HepG2 (cell line): ENCODE measurements at regions not wholly inside any gene's neighbourhood (a gene's known extent, or its start where the extent isn't known, plus 50 kb on each side); places are given as distances from the start of the nearest gene placed in this dataset.

Experiments
- ATAC-seq: fragments of 200-7000 bp; cut with Tn5 transposase; 3 replicates; pipeline ENCODE4 v1.9.1; 2020; ENCODE audit warnings: mild to moderate bottlenecking, moderate library complexity
- BruUV-seq: library from RNA; stranded (reverse); fragments of 400-500 nt; replicated peaks from 2 replicates; lab custom pipeline; 2021; lab: Mats Ljungman, UMichigan
- CTCF ChIA-PET: fragments of 300-600 bp; formaldehyde crosslinking; extraction: SDS; loops from one replicate; lab custom pipeline; 2021; ENCODE audit warnings: low total read pairs, inconsistent platforms, low intra/inter-chr PET ratio; lab: Yijun Ruan, JAX
- POLR2A ChIA-PET: fragments of 350-600 bp; sonication (Branson Sonifier 250); formaldehyde crosslinking; loops from one replicate; lab custom pipeline; 2020; ENCODE audit warnings: antibody characterized with exemption, inconsistent platforms; lab: Yijun Ruan, JAX
- DNase-seq: peaks from one replicate; pipeline ENCODE4 v3.0.0-alpha.2; 2015; ENCODE audit warnings: low spot score
- FAIRE-seq: peaks from 3 replicates; lab custom pipeline; 2011; peaks lifted over from hg19 to GRCh38; lab: Jason Lieb, UNC
- H2AFZ ChIP-seq: one replicate; pipeline ENCODE4 v1.6.1; 2011; ENCODE audit warnings: low read length, inconsistent platforms
- H3K27ac ChIP-seq: fragments of 300-600 bp; 3 replicates; pipeline ENCODE4 v1.8.0; 2011; ENCODE audit warnings: mixed run types, mild to moderate bottlenecking, mixed read lengths, low read length, inconsistent platforms; ENCODE audit not compliant: insufficient read depth; ENCODE audit errors: extremely low read length
- H3K27me3 ChIP-seq, 2 experiments: fragments of 200-600 bp in 1 of 2; 2 replicates in 1 of 2; 3 replicates in 1 of 2; pipeline versions ENCODE4 v1.6.0 to v1.8.0; 2011; ENCODE audit warnings: low read length in 2 of 2, mild to moderate bottlenecking in 2 of 2, moderate library complexity in 2 of 2, inconsistent platforms in 1 of 2; ENCODE audit not compliant: insufficient read depth in 2 of 2, control insufficient read depth in 1 of 2
- H3K36me3 ChIP-seq, 2 experiments: fragments of 200-600 bp in 1 of 2; replicated peaks in 1 of 2; 2 replicates in 1 of 2; 3 replicates in 1 of 2; pipeline versions ENCODE4 v1.5.1 to v1.8.0; 2011; ENCODE audit warnings: low read length in 2 of 2, inconsistent platforms in 1 of 2; ENCODE audit not compliant: insufficient read depth in 2 of 2, control insufficient read depth in 1 of 2
- H3K4me1 ChIP-seq: 2 replicates; pipeline ENCODE4 v1.5.1; 2012; ENCODE audit warnings: low read length, inconsistent platforms; ENCODE audit not compliant: insufficient read depth
- H3K4me2 ChIP-seq: 2 replicates; pipeline ENCODE4 v1.6.0; 2011; ENCODE audit warnings: low read depth, low read length, inconsistent platforms
- H3K4me3 ChIP-seq, 3 experiments: fragments of 200-600 bp in 1 of 3; sonication (generic), shearing (Covaris generic) in 1 of 3; replicated peaks in 1 of 3; 2 replicates each; pipeline ENCODE4 v1.5.1; 2011 to 2016; ENCODE audit warnings: low read length in 3 of 3, inconsistent platforms in 2 of 3, low read depth in 2 of 3, mild to moderate bottlenecking in 2 of 3, control low read depth in 1 of 3, mixed read lengths in 1 of 3; ENCODE audit not compliant: insufficient read depth in 1 of 3
- H3K79me2 ChIP-seq: one replicate; pipeline ENCODE4 v1.6.1; 2011; ENCODE audit warnings: low read length, inconsistent platforms; ENCODE audit not compliant: insufficient read depth
- H3K9ac ChIP-seq: 2 replicates; pipeline ENCODE4 v1.6.0; 2011; ENCODE audit warnings: mild to moderate bottlenecking, low read depth, low read length, inconsistent platforms; ENCODE audit not compliant: insufficient read depth
- H3K9me3 ChIP-seq: 2 replicates; pipeline ENCODE4 v1.5.1; 2012; ENCODE audit warnings: mild to moderate bottlenecking, low read length
- H4K20me1 ChIP-seq: 2 replicates; pipeline ENCODE4 v1.6.0; 2011; ENCODE audit warnings: inconsistent platforms, mild to moderate bottlenecking, low read length, moderate library complexity; ENCODE audit not compliant: insufficient read depth
- ATF4 ChIP-seq, 2 experiments: fragments of 450-650 bp in 1 of 2; sonication (generic) in 1 of 2; formaldehyde crosslinking; IDR thresholded peaks; 2 replicates each; pipeline versions ENCODE4 v1.5.0 to v1.8.0; 2020 to 2022; ENCODE audit warnings: mild to moderate bottlenecking in 1 of 2, missing genetic modification reagents in 1 of 2
- GPBP1L1 ChIP-seq: sonication (generic); formaldehyde crosslinking; IDR thresholded peaks from 2 replicates; pipeline ENCODE4 v1.5.0; 2020; ENCODE audit warnings: mild to moderate bottlenecking, missing genetic modification reagents
- JDP2 ChIP-seq: sonication (generic); formaldehyde crosslinking; IDR thresholded peaks from 2 replicates; pipeline ENCODE4 v1.8.1; 2022; ENCODE audit warnings: missing genetic modification reagents, borderline replicate concordance
- NFATC3 ChIP-seq: sonication (generic); formaldehyde crosslinking; IDR thresholded peaks from 2 replicates; pipeline ENCODE4 v1.5.1; 2020; ENCODE audit warnings: mild to moderate bottlenecking, missing genetic modification reagents
- PHF5A ChIP-seq: IDR thresholded peaks from one replicate; pipeline ENCODE4 v1.6.1; 2018; ENCODE audit warnings: low read depth, missing genetic modification reagents; ENCODE audit not compliant: unreplicated experiment
- SOX6 ChIP-seq, 2 experiments: fragments of 450-650 bp in 1 of 2; sonication (generic) in 1 of 2; formaldehyde crosslinking in 1 of 2; IDR thresholded peaks; 2 replicates each; pipeline versions ENCODE4 v1.4.0 to v1.6.1; 2017 to 2020; ENCODE audit warnings: antibody characterized with exemption in 1 of 2, mild to moderate bottlenecking in 1 of 2, missing genetic modification reagents in 1 of 2
- ZFY ChIP-seq: sonication (generic); formaldehyde crosslinking; IDR thresholded peaks from 2 replicates; pipeline ENCODE4 v1.4.0; 2020; ENCODE audit warnings: missing genetic modification reagents
- ZNF180 ChIP-seq: sonication (generic); formaldehyde crosslinking; IDR thresholded peaks from 2 replicates; pipeline ENCODE4 v1.4.0; 2020; ENCODE audit warnings: low read depth, missing genetic modification reagents, borderline replicate concordance
- ZNF280D ChIP-seq: sonication (generic); formaldehyde crosslinking; IDR thresholded peaks from 2 replicates; pipeline ENCODE4 v1.5.1; 2020; ENCODE audit warnings: mild to moderate bottlenecking, missing genetic modification reagents
- ZNF34 ChIP-seq: sonication (generic); formaldehyde crosslinking; IDR thresholded peaks from 2 replicates; pipeline ENCODE4 v1.4.0; 2020; ENCODE audit warnings: mild to moderate bottlenecking, missing genetic modification reagents, borderline replicate concordance
- ZNF543 ChIP-seq: sonication (generic); formaldehyde crosslinking; IDR thresholded peaks from 2 replicates; pipeline ENCODE4 v1.4.0; 2020; ENCODE audit warnings: mild to moderate bottlenecking, missing genetic modification reagents
- ZNF660 ChIP-seq: sonication (generic); formaldehyde crosslinking; IDR thresholded peaks from 2 replicates; pipeline ENCODE4 v1.5.1; 2020; ENCODE audit warnings: mild to moderate bottlenecking, low read depth, missing genetic modification reagents, borderline replicate concordance
- ZNF780A ChIP-seq: sonication (generic); formaldehyde crosslinking; IDR thresholded peaks from 2 replicates; pipeline ENCODE4 v1.8.0; 2022; ENCODE audit warnings: mild to moderate bottlenecking, missing genetic modification reagents, moderate library complexity
- WGBS: methylation state at CpG from one replicate; pipeline ENCODE4 v1.1.6; 2017; ENCODE audit warnings: low lambda C conversion rate; 5-methylcytosine and 5-hydroxymethylcytosine counted together
- in situ Hi-C: cut with HindIII; loops from 2 replicates; pipeline ENCODE4 v1.10.0; 2017; ENCODE audit warnings: low pct_unique_long_range_greater_than_20kb; ENCODE audit not compliant: extremely low pct_ligation_motif_present
- intact Hi-C: fragments of 100-400 bp; cut with micrococcal nuclease; formaldehyde crosslinking; loops from one replicate; pipeline ENCODE4 v1.10.0; 2022; ENCODE audit not compliant: unreplicated experiment

GRCh38 chr5:159449925-159450324 is 119.6 kb upstream of the IL12B start:
- no peak overlapping the region for H3K9ac ChIP-seq
- no peaks in the 10 kb centered on the region for H3K79me2 ChIP-seq
- CTCF ChIA-PET: no interaction called here
- no peak for FAIRE-seq
- intact Hi-C loops: no loop called here
- H4K20me1 ChIP-seq: no peaks in the 10 kb centered on the region
- H3K4me1 ChIP-seq: no peaks in the 10 kb centered on the region
- no TSS peak for BruUV-seq
- H3K9me3 ChIP-seq: no peaks in the 10 kb centered on the region
- no peak for ATAC-seq
- WGBS: 5% methylated on average over 6 of the region's 7 CpGs
- no peaks in the 10 kb centered on the region for H3K36me3 ChIP-seq
- H3K27ac ChIP-seq: no peak overlapping the region
- no peaks in the 10 kb centered on the region; a peak in 1 of 5 replicates for H3K27me3 ChIP-seq
- no peak overlapping the region for H3K4me3 ChIP-seq
- H2AFZ ChIP-seq: no peak overlapping the region
- in situ Hi-C loops: loop anchor here (5.0 to 10.0 kb wide), 2 partner anchors 465 to 537 kb away; partner anchors contain the start of gene ADRA1B
- TF ChIP-seq ZNF543 (CRISPR knock-in tag) (no peak), ZNF180 (CRISPR knock-in tag) (no peak), ZNF34 (no peak), JDP2 (no peak), ZNF280D (CRISPR knock-in tag) (no peak), ATF4 (CRISPR knock-in tag; IDR thresholded peaks at IDR 0.05) (no peak), SOX6 (IDR thresholded peaks at IDR 0.05) (no peak), SOX6 (CRISPR knock-in tag; IDR thresholded peaks at IDR 0.05) (no peak), ZFY (no peak), ZNF660 (CRISPR knock-in tag) (no peak), ZNF780A (CRISPR knock-in tag) (no peak), PHF5A (no peak), GPBP1L1 (CRISPR knock-in tag) (no peak), NFATC3 (CRISPR knock-in tag) (no peak)
- POLR2A ChIA-PET: no interaction called here
- no peak overlapping the region for H3K4me2 ChIP-seq
- no peak for DNase-seq
